ENCODE measurements at regions not wholly inside any gene's neighbourhood (a gene's known extent, or its start where the extent isn't known, plus 50 kb on each side); places are given as distances from the start of the nearest gene placed in this dataset.
"Not testable (repeated sequence)": the region's sequence is repeated elsewhere in the genome, so short reads cannot be mapped to it uniquely, and the experiment has no call there.

DNA sequence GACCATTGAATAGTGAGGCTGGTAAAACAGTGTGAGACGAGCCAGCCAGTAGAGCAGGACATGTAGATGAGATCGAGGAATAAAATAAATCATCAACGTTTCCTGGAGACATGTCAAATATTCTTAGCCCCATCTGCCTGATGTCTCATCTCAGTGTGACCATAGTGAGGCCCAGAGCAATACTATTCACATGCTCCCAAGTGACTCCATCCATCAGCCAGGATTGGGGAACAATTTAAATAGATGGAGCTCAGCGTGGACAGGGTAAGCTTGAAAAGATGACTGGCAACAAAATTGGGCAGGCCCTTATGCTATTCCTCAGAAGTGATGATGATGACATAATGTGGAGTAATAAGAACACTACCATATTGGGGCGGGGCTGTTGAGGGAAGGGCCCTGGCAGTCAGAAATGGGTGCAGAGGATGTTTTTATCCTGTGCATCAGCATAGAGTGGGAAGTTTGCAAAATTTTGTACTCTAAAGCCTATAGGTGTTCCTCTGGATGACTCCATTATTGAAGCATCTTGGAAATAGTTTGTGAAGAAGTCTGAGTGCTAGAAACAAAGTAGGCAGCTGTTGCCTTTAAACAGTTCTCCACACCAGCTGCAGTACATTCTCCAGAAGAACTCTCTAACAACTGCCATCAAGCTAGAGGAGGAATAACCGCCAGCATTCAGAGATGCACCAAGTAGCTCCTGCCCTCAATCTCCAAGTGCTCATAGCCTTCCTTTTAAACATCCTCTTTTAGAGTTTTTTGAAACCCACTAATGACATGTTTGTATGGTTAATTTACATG is 333.0 kb downstream of the DCHS2 start:
- CTCF ChIA-PET: no interaction called here
- POLR2A ChIA-PET: no interaction called here
- Histone ChIP-seq H3K9ac (ENCODE audit: low read length) (no peak overlapping the region), H2AFZ (ENCODE audit: insufficient read depth, low read depth, low read length, poor library complexity, severe bottlenecking) (no peak overlapping the region), H4K20me1 (ENCODE audit: control insufficient read depth, insufficient read depth, low read length, poor library complexity, severe bottlenecking) (no peaks in the 10 kb centered on the region), H3K27ac (ENCODE audit: low read length in 2 of 2) (no peak overlapping the region), H3K4me1 (ENCODE audit: control insufficient read depth in 2 of 2, insufficient read depth in 2 of 2, low read length in 2 of 2) (no peaks in the 10 kb centered on the region), H3K27me3 (replicated peaks in 1 of 4; ENCODE audit: control extremely low read depth in 1 of 4, control insufficient read depth in 3 of 4, insufficient read depth in 4 of 4, low read length in 3 of 4) (no peaks in the 10 kb centered on the region), H3K9me3 (ENCODE audit: control extremely low read depth in 1 of 3, control insufficient read depth in 2 of 3, insufficient read depth in 1 of 3, low read length in 2 of 3) (no peaks in the 10 kb centered on the region), H3K36me3 (replicated peaks in 1 of 2; ENCODE audit: control extremely low read depth in 1 of 2, control insufficient read depth in 1 of 2, extremely low read depth in 1 of 2, insufficient read depth in 2 of 2, low read length in 1 of 2) (no peaks in the 10 kb centered on the region), H3K4me3 (ENCODE audit: control extremely low read depth in 1 of 5, extremely low read depth in 1 of 5, insufficient read depth in 1 of 5, low read depth in 2 of 5, low read length in 4 of 5) (no peak overlapping the region), H3K4me2 (replicated peaks; ENCODE audit: low read depth, low read length, poor library complexity, severe bottlenecking) (no peak overlapping the region), H3K79me2 (ENCODE audit: control insufficient read depth, insufficient read depth, low read length) (no peaks in the 10 kb centered on the region)
- peaks cover 11% of the 10 kb centered on the region for H3K27me3 Mint-ChIP-seq
- no peaks in the 10 kb centered on the region for H3K4me1 Mint-ChIP-seq
- TF ChIP-seq, protein P1, sequence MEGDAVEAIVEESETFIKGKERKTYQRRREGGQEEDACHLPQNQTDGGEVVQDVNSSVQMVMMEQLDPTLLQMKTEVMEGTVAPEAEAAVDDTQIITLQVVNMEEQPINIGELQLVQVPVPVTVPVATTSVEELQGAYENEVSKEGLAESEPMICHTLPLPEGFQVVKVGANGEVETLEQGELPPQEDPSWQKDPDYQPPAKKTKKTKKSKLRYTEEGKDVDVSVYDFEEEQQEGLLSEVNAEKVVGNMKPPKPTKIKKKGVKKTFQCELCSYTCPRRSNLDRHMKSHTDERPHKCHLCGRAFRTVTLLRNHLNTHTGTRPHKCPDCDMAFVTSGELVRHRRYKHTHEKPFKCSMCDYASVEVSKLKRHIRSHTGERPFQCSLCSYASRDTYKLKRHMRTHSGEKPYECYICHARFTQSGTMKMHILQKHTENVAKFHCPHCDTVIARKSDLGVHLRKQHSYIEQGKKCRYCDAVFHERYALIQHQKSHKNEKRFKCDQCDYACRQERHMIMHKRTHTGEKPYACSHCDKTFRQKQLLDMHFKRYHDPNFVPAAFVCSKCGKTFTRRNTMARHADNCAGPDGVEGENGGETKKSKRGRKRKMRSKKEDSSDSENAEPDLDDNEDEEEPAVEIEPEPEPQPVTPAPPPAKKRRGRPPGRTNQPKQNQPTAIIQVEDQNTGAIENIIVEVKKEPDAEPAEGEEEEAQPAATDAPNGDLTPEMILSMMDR (IDR thresholded peaks at IDR 0.05): no peak
- no peak for TF ChIP-seq EZH2 (IDR thresholded peaks at IDR 0.05; ENCODE audit: borderline replicate concordance, insufficient read depth, low read depth, low read length, poor library complexity, severe bottlenecking)
- 80% methylated on average over 3 of the region's 6 CpGs for WGBS (ENCODE audit: insufficient coverage)
- no peak overlapping the region for H3K4me3 Mint-ChIP-seq
- ATAC-seq (ENCODE audit: low read depth) (no peak), DNase-seq (no peak)
- H3K27ac Mint-ChIP-seq: no peak overlapping the region
- no peaks in the 10 kb centered on the region for H3K9me3 Mint-ChIP-seq (ENCODE audit: insufficient read depth)
- intact Hi-C loops (cut with micrococcal nuclease): no loop called here

DNA sequence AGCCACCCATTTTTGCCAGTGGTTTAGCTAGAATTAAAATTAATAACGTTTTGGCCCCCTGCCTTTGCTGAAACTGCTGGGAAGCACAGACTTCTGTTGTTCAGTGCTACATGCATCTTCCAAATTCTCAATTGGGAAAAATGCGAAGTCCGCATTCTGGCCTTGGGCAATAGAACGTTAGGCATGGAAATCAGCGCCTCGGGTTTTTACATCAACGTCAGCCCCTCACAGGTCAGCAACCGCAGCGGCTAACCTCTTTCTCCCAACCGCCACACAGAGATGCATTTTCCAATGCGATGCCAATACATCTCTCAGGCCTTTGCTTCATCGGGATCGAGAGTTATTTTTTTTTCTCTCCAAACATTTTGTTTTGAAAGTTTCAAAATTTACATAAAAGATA is 339.1 kb downstream of the DCHS2 start:
- 88% methylated on average over 11 of the region's 13 CpGs for WGBS (ENCODE audit: insufficient coverage)
- H3K27ac ChIP-seq (ENCODE audit: low read length in 2 of 2): no peak overlapping the region
- CTCF ChIA-PET: no interaction called here
- TF ChIP-seq, protein P1 (IDR thresholded peaks at IDR 0.05): no peak
- TF ChIP-seq EZH2 (IDR thresholded peaks at IDR 0.05; ENCODE audit: borderline replicate concordance, insufficient read depth, low read depth, low read length, poor library complexity, severe bottlenecking): no peak
- no peak overlapping the region for H3K4me3 Mint-ChIP-seq
- H3K4me1 ChIP-seq (ENCODE audit: control insufficient read depth in 2 of 2, insufficient read depth in 2 of 2, low read length in 2 of 2): no peaks in the 10 kb centered on the region
- H3K4me1 Mint-ChIP-seq: no peaks in the 10 kb centered on the region
- H3K79me2 ChIP-seq (ENCODE audit: control insufficient read depth, insufficient read depth, low read length): no peaks in the 10 kb centered on the region
- ATAC-seq (ENCODE audit: low read depth) (no peak), DNase-seq (no peak)
- no peak overlapping the region for H2AFZ ChIP-seq (ENCODE audit: insufficient read depth, low read depth, low read length, poor library complexity, severe bottlenecking)
- H3K27me3 ChIP-seq (replicated peaks in 1 of 4; ENCODE audit: control extremely low read depth in 1 of 4, control insufficient read depth in 3 of 4, insufficient read depth in 4 of 4, low read length in 3 of 4): no peaks in the 10 kb centered on the region
- no peaks in the 10 kb centered on the region for H3K9me3 ChIP-seq (ENCODE audit: control extremely low read depth in 1 of 3, control insufficient read depth in 2 of 3, insufficient read depth in 1 of 3, low read length in 2 of 3)
- no peak overlapping the region for H3K27ac Mint-ChIP-seq
- intact Hi-C loops (cut with micrococcal nuclease): no loop called here
- no peaks in the 10 kb centered on the region for H3K27me3 Mint-ChIP-seq
- H3K36me3 ChIP-seq (replicated peaks in 1 of 2; ENCODE audit: control extremely low read depth in 1 of 2, control insufficient read depth in 1 of 2, extremely low read depth in 1 of 2, insufficient read depth in 2 of 2, low read length in 1 of 2): no peaks in the 10 kb centered on the region
- H3K4me3 ChIP-seq (ENCODE audit: control extremely low read depth in 1 of 5, extremely low read depth in 1 of 5, insufficient read depth in 1 of 5, low read depth in 2 of 5, low read length in 4 of 5): no peak overlapping the region
- H3K4me2 ChIP-seq (replicated peaks; ENCODE audit: low read depth, low read length, poor library complexity, severe bottlenecking): no peak overlapping the region
- H4K20me1 ChIP-seq (ENCODE audit: control insufficient read depth, insufficient read depth, low read length, poor library complexity, severe bottlenecking): no peaks in the 10 kb centered on the region
- no peaks in the 10 kb centered on the region for H3K9me3 Mint-ChIP-seq (ENCODE audit: insufficient read depth)
- POLR2A ChIA-PET: no interaction called here
- H3K9ac ChIP-seq (ENCODE audit: low read length): no peak overlapping the region

DNA sequence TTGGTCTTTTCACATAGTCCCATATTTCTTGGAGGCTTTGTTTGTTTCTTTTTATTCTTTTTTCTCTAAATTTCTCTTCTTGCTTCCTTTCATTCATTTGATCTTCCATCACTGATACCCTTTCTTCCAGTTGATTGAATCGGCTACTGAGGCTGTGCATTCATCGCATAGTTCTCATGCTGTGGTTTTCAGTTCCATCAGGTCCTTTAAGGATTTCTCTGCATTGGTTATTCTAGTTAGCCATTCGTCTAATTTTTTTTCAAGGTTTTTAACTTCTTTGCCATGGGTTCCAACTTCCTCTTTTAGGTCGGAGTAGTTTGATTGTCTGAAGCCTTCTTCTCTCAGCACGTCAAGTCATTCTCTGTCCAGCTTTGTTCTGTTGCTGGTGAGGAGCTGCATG is 342.4 kb downstream of the DCHS2 start:
- H4K20me1 ChIP-seq (ENCODE audit: control insufficient read depth, insufficient read depth, low read length, poor library complexity, severe bottlenecking); intact Hi-C loops (cut with micrococcal nuclease); H3K9me3 Mint-ChIP-seq (ENCODE audit: insufficient read depth); ATAC-seq (ENCODE audit: low read depth); H3K27me3 Mint-ChIP-seq; H3K9me3 ChIP-seq (ENCODE audit: control extremely low read depth in 1 of 3, control insufficient read depth in 2 of 3, insufficient read depth in 1 of 3, low read length in 2 of 3); H3K4me1 Mint-ChIP-seq; H3K4me3 ChIP-seq (ENCODE audit: control extremely low read depth in 1 of 5, extremely low read depth in 1 of 5, insufficient read depth in 1 of 5, low read depth in 2 of 5, low read length in 4 of 5); H3K9ac ChIP-seq (ENCODE audit: low read length); H3K4me3 Mint-ChIP-seq; H3K4me2 ChIP-seq (replicated peaks; ENCODE audit: low read depth, low read length, poor library complexity, severe bottlenecking); H3K27me3 ChIP-seq (replicated peaks in 1 of 4; ENCODE audit: control extremely low read depth in 1 of 4, control insufficient read depth in 3 of 4, insufficient read depth in 4 of 4, low read length in 3 of 4); H3K27ac ChIP-seq (ENCODE audit: low read length in 2 of 2); H3K79me2 ChIP-seq (ENCODE audit: control insufficient read depth, insufficient read depth, low read length); POLR2A ChIA-PET; CTCF ChIA-PET; H2AFZ ChIP-seq (ENCODE audit: insufficient read depth, low read depth, low read length, poor library complexity, severe bottlenecking); DNase-seq; H3K27ac Mint-ChIP-seq; H3K36me3 ChIP-seq (replicated peaks in 1 of 2; ENCODE audit: control extremely low read depth in 1 of 2, control insufficient read depth in 1 of 2, extremely low read depth in 1 of 2, insufficient read depth in 2 of 2, low read length in 1 of 2); H3K4me1 ChIP-seq (ENCODE audit: control insufficient read depth in 2 of 2, insufficient read depth in 2 of 2, low read length in 2 of 2): not testable (repeated sequence)
- 74% methylated on average over 3 of the region's 5 CpGs for WGBS (ENCODE audit: insufficient coverage)
